Spleen (tissue), 7 donors: ENCODE measurements at regions not wholly inside any gene's neighbourhood (a gene's known extent, or its start where the extent isn't known, plus 50 kb on each side); places are given as distances from the start of the nearest gene placed in this dataset.

Experiments
- POLR2A ChIP-seq, 3 donors: fragments of 450-650 bp; IDR thresholded peaks; one replicate each; pipeline ENCODE4 v1.5.1; 2017; ENCODE audit warnings: antibody characterized with exemption in 3 of 3, mild to moderate bottlenecking in 1 of 3
- POLR2AphosphoS5 ChIP-seq, 3 donors: sonication (generic); formaldehyde crosslinking; IDR thresholded peaks; one replicate each; pipeline ENCODE4 v1.5.1; 2017; ENCODE audit warnings: antibody characterized with exemption in 3 of 3
- TF ChIP-seq, protein P1 (sequence below), 11 experiments: fragments of 200-600 bp in 7 of 11; fragments of 450-650 bp in 4 of 11; sonication (generic) in 4 of 11; IDR thresholded peaks in 8 of 11; conservative IDR thresholded peaks in 3 of 11; 1 replicate in 7 of 11; 2 replicates in 4 of 11; pipeline versions ENCODE4 v1.4.0 to v1.8.0; 2016 to 2021; ENCODE audit warnings: antibody characterized with exemption in 11 of 11, inconsistent platforms in 4 of 11, mild to moderate bottlenecking in 1 of 11
- donor health status: DM: no; HTN: no; CAD: no; lungs with moderate emphysema.
- donor health status: DM: no; HTN: no; CAD: no.
- donor health status: DM: no; HTN: no; CAD: no.

DNA sequence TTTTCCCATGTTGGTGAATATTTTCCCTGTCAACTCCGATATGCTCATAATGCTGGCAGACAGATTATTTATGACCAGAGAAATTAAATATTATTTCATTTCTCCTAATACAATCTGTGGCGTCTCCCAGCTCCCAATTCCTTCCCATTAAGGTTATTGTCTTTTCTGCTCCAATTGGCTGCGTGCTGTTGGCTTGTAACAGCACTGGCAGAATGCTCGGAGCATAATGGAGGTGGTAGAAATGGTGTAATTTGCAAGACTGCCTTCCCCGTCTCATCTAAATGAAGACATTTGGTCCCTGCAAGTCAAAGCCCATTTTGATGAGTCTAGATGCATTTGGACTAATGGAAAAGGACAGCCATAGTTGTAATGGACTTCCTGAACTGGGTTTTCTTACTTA lies 601.7 kb downstream of the BRINP1 start:
- TF ChIP-seq, protein P1, sequence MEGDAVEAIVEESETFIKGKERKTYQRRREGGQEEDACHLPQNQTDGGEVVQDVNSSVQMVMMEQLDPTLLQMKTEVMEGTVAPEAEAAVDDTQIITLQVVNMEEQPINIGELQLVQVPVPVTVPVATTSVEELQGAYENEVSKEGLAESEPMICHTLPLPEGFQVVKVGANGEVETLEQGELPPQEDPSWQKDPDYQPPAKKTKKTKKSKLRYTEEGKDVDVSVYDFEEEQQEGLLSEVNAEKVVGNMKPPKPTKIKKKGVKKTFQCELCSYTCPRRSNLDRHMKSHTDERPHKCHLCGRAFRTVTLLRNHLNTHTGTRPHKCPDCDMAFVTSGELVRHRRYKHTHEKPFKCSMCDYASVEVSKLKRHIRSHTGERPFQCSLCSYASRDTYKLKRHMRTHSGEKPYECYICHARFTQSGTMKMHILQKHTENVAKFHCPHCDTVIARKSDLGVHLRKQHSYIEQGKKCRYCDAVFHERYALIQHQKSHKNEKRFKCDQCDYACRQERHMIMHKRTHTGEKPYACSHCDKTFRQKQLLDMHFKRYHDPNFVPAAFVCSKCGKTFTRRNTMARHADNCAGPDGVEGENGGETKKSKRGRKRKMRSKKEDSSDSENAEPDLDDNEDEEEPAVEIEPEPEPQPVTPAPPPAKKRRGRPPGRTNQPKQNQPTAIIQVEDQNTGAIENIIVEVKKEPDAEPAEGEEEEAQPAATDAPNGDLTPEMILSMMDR (IDR thresholded peaks at IDR 0.05 in 8 of 11, conservative IDR thresholded peaks at IDR 0.05 in 3 of 11), result no peak
- TF ChIP-seq POLR2AphosphoS5 (IDR thresholded peaks at IDR 0.05), result no peak
- no peak for TF ChIP-seq POLR2A (IDR thresholded peaks at IDR 0.05)
